ENCODE measurements at regions not wholly inside any gene's neighbourhood (a gene's known extent, or its start where the extent isn't known, plus 50 kb on each side); places are given as distances from the start of the nearest gene placed in this dataset.
"Not testable (repeated sequence)": the region's sequence is repeated elsewhere in the genome, so short reads cannot be mapped to it uniquely, and the experiment has no call there.

DNA sequence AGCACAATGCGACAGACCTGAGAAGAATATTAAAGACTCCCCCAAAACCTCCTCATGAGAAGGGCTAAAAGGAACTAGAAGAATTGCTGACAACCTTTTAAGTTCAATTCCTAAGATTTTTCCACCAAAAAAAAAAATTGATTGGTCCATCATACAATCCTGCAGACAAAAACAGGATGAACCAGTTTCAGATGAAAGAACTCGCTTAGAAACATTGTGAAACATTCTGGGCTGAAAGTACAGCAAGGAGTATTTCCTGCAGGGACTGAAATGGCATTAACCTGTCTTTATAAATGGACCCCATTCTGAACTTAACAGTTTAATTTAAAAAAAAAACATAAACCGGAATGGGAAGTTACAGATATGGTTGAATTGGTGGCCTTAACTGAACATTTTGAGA lies 96.0 kb upstream of the FAM174B start:
- in situ Hi-C loops (cut with MboI; ENCODE audit: low sequenced_read_pairs): no loop called here

DNA sequence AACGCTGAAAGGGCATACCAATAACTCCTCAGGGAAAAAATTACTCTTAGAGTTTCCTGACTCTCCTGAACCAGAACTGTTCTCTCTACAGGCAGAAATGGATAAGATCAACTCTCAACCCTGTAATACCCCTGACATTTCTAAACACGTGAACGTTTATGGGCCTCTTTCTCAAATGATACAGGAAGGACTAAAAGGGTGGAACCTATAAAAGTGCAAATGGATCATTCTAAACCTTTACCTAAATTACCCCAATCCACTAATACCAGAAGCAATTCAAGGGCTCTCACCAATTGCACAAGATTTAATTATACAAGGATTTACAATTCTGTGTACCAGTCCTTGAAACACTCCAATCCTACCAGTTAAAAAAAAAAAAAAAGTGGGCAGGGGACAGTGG lies 98.0 kb upstream of the FAM174B start:
- in situ Hi-C loops (cut with MboI; ENCODE audit: low sequenced_read_pairs): no loop called here

DNA sequence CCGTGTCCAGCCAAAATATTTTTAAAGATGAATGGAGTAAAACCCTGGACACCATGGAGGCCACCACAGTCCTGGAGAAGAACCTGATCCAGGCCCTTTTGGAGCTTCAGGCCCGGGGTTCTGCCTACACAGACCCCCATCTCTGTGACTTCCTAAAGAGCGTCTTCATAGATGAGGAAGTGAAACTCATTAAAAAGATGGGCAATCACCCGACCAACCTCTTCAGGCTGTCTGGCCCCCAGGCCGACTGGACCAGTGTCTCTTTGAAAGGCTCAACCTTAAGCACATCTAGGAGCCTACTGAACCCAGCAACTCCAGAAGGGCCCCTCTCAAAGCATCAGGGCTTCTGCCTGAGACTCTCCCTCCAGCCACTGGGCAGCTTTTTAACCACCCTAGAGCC lies 107.9 kb upstream of the FAM174B start:
- in situ Hi-C loops (cut with MboI; ENCODE audit: low sequenced_read_pairs): no loop called here

DNA sequence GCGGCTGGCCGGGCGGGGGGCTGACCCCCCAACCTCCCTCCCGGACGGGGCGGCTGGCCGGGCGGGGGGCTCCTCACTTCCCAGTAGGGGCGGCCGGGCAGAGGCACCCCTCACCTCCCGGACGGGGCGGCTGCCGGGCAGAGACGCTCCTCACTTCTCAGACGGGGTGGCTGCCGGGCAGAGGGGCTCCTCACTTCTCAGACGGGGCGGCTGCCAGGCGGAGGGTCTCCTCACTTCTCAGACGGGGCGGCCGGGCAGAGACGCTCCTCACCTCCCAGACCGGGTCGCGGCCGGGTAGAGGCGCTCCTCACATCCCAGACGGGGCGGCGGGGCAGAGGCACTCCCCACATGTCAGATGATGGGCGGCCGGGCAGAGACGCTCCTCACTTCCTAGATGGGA lies 112.6 kb upstream of the FAM174B start:
- in situ Hi-C loops (cut with MboI; ENCODE audit: low sequenced_read_pairs): not testable (repeated sequence)

DNA sequence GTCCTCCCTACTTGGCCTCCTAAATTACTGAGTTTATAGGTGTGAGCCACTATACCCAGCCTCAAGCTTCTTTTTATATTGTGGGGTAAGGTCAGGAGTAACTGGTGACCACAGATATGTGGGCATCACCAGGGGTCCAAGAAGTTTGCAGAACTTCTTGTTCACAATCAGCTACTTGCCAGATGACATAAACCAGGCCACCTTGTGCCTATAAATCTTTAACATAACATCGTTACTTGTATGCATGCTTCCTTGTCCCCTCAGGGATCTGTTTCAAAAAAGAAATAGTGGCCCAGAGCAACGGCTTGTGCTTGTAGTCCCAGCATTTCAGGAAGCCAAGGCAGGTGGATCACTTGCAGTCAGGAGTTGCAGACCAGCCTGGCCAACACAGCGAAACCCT lies 115.1 kb upstream of the FAM174B start:
- in situ Hi-C loops (cut with MboI; ENCODE audit: low sequenced_read_pairs): no loop called here

DNA sequence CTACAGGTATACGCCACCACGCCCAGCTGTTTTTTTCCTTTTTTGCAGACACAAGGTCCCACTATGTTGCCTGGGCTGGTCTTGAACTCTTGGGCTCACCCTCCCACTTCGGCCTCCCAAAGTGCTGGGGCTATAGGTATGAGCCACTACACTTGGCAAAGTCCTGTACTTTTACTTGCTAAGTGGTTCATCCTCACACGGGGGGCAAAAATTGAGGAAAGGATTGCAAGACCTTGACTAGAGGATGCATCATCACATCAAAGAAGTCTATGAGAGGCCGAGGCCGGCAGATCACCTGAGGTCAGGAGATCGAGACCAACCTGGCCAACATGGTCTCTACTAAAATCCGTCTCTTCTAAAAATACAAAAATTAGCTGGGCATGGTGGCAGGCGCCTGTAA lies 116.5 kb upstream of the FAM174B start:
- in situ Hi-C loops (cut with MboI; ENCODE audit: low sequenced_read_pairs): no loop called here

DNA sequence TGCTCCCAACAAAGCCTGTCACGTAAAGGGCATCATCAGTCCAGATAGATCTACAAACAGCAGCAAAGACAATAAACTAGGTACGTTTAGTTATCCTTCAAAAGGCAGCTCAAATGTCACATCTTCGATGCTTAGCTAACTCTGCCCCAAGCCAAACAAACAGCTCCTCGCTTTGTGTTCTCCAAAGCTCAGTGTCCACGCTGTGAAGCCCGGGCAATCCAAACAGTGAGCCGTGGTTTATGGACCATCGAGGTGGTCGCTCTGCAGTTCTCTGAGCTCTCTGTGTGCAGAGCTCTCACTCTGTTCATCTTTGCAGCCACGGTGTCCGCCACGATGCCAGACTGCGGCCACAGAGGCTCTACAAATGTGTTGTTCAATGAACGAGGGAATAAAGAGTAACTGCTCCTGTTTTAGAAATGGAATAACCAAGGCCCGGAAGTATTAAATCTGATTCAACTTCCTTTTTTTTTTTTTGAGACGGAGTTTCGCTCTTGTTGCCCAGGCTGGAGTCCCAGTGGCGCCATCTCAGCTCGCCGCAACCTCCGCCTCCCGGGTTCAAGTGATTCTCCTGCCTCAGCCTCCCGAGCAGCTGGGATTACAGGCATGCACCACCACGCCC lies 117.2 kb upstream of the FAM174B start:
- in situ Hi-C loops (cut with MboI; ENCODE audit: low sequenced_read_pairs): no loop called here

DNA sequence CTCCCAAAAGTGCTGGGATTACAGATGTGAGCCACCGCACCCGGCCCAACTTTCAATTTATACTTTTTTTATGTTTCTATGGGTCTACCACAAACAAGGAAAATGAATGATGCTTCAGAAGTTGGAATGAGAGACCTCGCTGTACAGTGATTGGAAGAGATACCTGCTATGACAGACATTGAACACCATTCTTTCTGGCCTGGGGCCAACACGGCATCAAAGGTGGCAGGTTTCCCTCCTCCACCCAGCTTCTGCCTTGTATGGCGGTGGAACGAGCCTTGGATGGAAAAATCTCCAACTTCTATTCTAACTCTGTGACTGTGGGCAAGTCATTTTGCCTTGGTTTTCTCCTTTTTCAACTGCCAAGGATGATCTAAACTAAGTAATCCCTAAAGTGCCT lies 117.8 kb upstream of the FAM174B start:
- in situ Hi-C loops (cut with MboI; ENCODE audit: low sequenced_read_pairs): no loop called here

DNA sequence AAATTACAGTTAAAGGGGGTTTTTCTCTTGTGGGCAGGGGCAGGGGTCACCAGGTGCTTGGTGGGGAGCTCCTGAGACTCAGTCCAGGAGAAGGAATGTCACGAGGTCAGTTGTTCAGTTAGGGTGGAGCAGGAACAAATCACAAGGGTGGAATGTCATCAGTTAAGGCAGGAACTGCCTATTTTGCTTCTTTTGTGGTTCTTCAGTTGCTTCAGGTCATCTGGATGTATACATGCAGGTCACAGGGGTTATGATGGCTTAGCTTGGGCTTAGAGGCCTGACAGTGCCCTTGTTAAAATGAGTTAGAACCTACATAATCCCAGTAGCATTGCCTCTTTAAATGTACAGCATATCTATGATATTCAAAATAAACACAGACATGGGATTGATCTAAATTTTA lies 120.2 kb upstream of the CHD2 start:
- in situ Hi-C loops (cut with MboI; ENCODE audit: low sequenced_read_pairs): no loop called here

DNA sequence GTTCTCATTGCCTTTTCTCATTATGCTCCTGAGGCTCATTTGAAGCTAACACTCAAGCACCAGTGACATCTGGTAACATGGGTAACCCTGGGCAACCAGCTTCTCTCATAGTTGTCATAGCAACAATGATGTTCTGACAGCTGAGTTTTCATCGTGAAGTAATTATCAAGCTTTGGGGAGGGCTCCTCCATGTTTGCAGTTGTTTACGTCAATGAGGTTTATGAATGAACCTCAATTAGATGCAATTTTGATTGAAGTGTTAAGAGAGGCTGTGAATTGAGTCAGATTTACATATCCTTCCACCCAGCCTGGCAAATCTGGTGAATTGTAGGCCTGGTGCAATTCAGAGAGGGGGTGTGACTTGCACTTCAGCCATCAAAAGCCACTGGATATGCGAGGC lies 119.3 kb upstream of the CHD2 start:
- in situ Hi-C loops (cut with MboI; ENCODE audit: low sequenced_read_pairs): no loop called here

DNA sequence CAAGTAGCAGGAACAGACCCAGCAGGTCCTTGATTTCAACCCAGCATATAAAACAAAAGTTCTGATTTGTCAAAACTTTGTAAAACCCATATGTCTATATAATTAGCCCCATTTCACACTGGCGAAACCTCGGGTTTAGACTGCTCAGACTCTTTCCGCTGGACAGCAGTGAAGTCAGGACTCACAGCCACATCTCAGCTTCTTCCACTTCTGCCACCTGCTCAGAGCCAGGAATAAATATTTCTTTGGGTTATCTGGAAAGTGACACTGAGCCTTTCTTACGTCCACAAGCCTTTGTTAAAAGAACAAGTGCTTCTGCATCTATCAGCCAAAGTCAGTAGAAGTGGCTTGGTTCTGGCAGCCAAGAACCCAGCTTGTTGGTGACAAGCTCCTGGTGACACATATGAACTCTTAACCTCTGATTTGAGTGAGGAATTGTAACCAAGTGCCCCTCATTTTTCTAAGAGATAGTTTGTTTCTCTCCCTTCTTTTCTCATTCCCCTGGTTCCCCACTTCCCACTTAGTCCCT lies 118.1 kb upstream of the CHD2 start:
- in situ Hi-C loops (cut with MboI; ENCODE audit: low sequenced_read_pairs): no loop called here

DNA sequence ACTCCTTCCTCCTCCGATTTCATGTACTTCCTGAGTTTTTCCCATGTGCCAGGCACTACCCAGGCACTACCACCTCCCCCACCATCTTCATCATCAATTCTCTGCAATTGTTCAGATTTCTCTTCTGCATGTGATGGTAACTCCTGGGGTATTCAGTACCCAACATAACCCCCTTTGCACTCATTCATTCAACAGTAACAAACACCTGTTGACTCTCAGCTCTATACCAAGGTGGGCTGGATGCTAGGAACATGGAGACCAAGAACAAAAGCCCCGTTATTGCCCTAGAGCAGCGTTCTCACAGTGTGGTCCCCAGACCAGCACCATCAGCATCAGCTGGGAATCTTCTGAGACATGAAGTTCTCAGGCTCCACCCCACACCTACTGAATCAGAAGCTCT lies 113.0 kb upstream of the CHD2 start:
- in situ Hi-C loops (cut with MboI; ENCODE audit: low sequenced_read_pairs): no loop called here

DNA sequence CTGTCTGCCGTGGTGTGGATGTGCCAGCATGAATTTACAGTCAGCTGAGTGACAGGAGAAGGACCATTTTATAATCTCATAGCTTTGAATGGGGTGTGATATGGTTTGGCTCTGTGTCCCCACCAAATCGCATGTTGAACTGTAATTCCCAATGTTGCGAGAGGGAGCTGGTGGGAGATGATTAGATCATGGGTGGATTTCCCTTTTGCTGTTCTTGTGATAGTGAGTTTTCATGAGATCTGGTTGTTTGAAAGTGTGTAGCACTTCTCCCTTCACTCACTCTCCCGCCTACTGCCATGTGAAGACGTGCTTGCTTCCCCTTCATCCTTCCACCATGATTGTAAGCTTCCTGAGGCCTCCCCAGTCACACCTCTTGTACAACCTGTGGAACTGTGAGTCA lies 111.9 kb upstream of the CHD2 start:
- in situ Hi-C loops (cut with MboI; ENCODE audit: low sequenced_read_pairs): no loop called here

DNA sequence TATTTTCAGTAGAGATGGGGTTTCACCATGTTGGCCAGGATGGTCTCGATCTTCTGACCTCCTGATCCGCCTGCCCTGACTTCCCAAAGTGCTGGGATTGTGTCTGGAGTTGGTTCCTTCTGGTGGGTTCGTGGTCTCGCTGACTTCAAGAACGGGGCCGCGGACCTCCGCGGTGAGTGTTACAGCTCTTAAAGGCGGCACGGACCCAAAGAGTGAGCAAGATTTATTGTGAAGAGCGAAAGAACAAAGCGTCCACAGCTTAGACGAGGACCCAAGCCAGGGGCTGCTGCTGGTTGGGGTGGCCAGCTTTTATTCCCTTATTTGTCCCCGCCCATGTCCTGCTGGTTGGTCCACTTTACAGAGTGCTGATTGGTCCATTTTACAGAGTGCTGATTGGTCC lies 111.3 kb upstream of the CHD2 start:
- in situ Hi-C loops (cut with MboI; ENCODE audit: low sequenced_read_pairs): not testable (repeated sequence)

DNA sequence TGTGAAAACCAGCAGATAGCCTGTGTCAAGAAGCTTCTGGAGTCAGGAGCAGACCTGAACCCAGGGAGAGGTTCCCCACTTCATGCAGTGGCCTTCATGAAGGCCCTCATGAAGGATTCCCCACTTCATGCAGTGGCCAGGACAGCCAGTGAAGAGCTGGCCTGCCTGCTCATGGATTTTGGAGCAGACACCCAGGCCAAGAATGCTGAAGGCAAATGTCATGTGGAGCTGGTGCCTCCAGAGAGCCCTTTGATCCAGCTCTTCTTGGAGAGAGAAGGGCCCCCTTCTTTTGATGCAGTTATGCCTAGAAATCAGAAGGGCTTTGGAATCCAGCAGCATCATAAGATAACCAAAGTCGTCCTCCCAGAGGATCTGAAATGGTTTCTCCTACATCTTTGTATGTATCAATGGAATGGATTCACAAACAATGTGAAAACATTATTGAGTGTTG lies 103.9 kb upstream of the CHD2 start:
- in situ Hi-C loops (cut with MboI; ENCODE audit: low sequenced_read_pairs): no loop called here

DNA sequence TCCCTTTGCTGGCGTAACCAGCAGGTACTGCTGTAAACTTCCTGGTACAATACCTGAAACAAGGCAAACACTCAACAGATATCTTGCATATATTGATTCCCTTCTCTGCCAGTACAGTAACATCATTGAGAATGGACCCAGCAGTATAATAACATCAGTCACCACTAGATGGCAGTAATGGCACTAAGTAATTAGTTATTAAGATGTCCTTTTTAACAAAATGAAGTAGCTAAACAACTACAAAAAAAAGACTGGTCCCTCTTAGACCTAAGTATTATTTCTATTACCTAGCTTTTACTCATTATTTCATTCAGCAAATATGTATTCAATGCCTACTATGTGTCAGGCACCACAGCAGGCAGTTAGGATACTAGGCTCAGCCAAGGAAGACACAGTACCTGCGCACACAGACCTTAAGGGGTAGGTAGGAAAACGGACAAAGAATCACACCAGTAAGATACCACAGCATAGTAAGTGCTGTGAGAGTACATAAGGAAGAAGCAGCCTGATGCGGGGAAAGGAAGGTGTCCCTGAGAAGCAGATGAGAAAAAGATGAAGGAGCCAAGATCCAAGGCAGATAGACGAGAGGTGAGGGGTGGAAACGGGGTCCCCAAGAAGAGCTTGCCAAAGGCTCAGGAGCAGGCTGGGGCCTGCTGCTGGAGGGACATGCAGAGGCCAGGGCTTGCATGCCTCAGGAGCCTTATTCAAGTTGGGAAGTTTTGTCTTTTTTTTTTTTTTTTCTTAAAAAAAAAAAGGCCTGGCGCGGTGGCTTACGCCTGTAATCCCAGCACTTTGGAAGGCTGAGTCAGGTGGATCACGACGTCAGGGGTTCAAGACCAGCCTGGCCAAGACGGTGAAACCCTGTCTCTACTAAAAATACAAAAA lies 102.7 kb upstream of the CHD2 start:
- in situ Hi-C loops (cut with MboI; ENCODE audit: low sequenced_read_pairs): no loop called here

DNA sequence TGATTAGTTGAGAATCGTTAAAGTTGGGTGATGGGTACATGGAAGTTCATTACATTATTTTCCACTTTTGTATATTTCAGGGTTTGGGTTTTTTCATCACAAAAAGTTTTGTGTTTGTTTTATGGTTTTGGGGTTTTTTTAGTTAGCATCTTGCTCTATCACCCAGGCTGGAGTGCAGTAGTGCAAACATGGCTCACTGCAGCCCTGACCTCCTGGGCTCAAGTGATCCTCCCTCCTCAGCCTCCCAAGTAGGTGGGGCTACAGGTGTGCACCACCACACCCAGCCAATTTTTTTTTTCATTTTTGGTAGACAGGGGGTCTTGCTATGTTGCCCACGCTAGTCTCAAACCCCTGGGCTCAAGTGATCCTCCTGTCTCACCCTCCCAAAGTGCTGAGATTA lies 100.1 kb upstream of the CHD2 start:
- in situ Hi-C loops (cut with MboI; ENCODE audit: low sequenced_read_pairs): loop anchor here (5.0 kb wide), 1 partner anchor 107 kb away; no protein-coding TSS in a partner anchor

DNA sequence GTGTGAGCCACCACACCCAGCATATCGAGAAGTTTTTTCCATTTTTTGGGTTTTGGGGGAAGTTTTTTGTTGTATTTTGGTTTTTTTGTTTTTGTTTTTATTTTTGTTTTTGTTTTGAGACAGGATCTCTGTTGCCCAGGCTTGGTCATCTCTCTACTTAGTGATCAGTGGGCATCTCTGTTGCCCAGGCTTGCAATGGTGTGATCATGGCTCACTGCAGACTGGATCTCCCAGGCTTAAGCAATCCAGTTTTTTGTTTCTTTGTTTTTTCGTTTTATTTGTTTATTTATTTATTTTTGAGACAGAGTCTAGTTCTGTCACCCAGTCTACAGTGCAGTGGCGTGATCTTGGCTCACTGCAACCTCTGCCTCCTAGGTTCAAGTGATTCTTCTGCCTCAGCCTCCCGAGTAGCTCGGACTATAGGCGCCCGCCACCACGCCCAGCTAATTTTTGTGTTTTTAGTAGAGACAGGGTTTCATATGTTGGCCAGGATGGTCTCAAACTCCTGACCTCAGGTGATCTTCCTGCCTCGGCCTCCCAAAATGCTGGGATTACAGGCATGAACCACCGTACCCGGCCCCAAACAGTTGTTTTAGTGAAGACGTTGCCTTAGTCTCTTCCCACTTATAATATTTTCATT lies 99.6 kb upstream of the CHD2 start:
- in situ Hi-C loops (cut with MboI; ENCODE audit: low sequenced_read_pairs): loop anchor here (5.0 kb wide), 1 partner anchor 107 kb away; no protein-coding TSS in a partner anchor

DNA sequence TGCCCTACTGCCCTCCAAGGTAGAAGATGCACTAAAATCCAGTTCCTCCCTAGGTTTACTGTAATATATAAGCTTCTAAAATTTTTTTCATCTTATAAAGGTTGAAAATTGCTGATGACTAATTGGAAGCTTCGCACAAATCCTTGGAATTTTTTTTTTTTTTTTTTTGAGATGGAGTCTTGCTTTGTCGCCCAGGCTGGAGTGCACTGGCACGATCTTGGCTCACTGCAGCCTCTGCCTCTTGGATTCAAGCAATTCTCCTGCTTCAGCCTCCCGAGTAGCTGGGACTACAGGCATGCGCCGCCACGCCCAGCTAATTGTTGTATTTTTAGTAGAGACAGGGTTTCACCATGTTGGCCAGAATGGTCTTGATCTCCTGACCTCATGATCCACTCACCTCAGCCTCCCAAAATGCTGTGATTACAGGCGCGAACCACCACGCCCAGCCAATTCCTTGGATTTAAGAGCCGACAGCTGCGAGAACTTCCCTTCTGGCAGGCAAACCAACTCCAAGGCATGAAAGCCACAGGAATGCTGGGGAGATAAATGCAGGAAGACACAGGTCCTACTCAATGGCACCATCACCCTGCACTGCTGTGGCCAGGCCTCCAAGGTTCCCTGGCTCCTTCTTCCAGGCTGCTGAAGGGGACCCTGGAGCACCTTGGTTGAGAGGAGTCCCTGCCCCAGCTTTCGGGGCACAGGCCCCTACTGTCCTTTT lies 98.9 kb upstream of the CHD2 start:
- in situ Hi-C loops (cut with MboI; ENCODE audit: low sequenced_read_pairs): loop anchor here (5.0 kb wide), 1 partner anchor 106 kb away; no protein-coding TSS in a partner anchor

DNA sequence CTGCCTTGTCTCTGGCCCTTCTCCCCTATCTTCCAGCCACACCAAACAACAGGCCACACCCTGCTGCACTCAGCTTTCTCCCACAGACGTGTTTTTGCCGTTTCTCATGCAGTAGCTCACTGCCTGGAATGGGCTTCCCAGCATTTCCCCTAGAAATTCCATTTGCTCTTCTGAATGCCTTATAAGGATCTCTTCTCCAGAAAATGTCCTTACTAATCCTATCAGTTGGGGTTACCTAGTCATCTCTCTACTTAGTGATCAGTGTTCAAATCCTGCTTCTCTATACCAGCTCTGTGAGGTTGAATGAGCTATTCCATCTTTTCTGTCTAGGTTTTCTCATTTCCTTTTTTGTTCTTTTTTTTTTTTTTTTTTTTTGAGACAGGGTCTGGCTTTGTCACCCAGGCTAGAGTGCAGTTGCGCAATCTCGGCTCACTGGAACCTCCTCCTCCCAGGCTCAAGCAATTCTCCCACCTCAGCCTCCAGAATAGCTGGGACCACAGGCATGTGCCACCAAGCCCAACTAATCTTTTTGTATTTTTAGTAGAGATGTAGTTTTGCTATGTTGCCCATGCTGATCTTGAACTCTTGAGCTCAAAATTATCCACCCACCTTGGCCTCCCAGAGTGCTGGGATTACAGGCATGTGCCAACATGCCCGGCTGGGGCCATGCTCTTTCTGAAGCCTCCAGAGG lies 98.2 kb upstream of the CHD2 start:
- in situ Hi-C loops (cut with MboI; ENCODE audit: low sequenced_read_pairs): loop anchor here (5.0 kb wide), 1 partner anchor 105 kb away; no protein-coding TSS in a partner anchor
